ENCODE measurements at regions not wholly inside any gene's neighbourhood (a gene's known extent, or its start where the extent isn't known, plus 50 kb on each side); places are given as distances from the start of the nearest gene placed in this dataset.

- no peak overlapping the region for H3K27ac ChIP-seq (replicated peaks)
- DNase-seq (ENCODE audit: low read depth in 1 of 2, low spot score in 1 of 2) = no peak
- no peak overlapping the region for H3K4me3 ChIP-seq (replicated peaks; ENCODE audit: insufficient read depth, low read length)
- no peaks in the 10 kb centered on the region for H3K27me3 ChIP-seq (ENCODE audit: insufficient read depth, poor library complexity, severe bottlenecking)
- TF ChIP-seq GABPA (IDR thresholded peaks at IDR 0.05; ENCODE audit: low read depth) (no peak), POLR2AphosphoS5 (IDR thresholded peaks at IDR 0.05; ENCODE audit: low read depth) (no peak), REST (IDR thresholded peaks at IDR 0.05; ENCODE audit: insufficient replicate concordance, low read depth) (no peak), CTCF (IDR thresholded peaks at IDR 0.05; ENCODE audit: insufficient read depth, low read length) (no peak), SPI1 (IDR thresholded peaks at IDR 0.05; ENCODE audit: borderline replicate concordance, low read depth) (no peak)
These were observed 286.6 kb downstream of the SLC7A11 start for GRCh38 chr4:137955595-137955994.

- no peak for DNase-seq (ENCODE audit: low read depth in 1 of 2, low spot score in 1 of 2)
- no peak overlapping the region for H3K4me3 ChIP-seq (replicated peaks; ENCODE audit: insufficient read depth, low read length)
- H3K27me3 ChIP-seq (ENCODE audit: insufficient read depth, poor library complexity, severe bottlenecking) = no peaks in the 10 kb centered on the region
- H3K27ac ChIP-seq (replicated peaks) = no peak overlapping the region
- TF ChIP-seq GABPA (IDR thresholded peaks at IDR 0.05; ENCODE audit: low read depth) (no peak), CTCF (IDR thresholded peaks at IDR 0.05; ENCODE audit: insufficient read depth, low read length) (no peak), SPI1 (IDR thresholded peaks at IDR 0.05; ENCODE audit: borderline replicate concordance, low read depth) (no peak), POLR2AphosphoS5 (IDR thresholded peaks at IDR 0.05; ENCODE audit: low read depth) (no peak), REST (IDR thresholded peaks at IDR 0.05; ENCODE audit: insufficient replicate concordance, low read depth) (no peak)
These were observed 290.0 kb downstream of the SLC7A11 start for GRCh38 chr4:137952116-137952515.

- Histone ChIP-seq H3K4me3 (replicated peaks; ENCODE audit: insufficient read depth, low read length) (no peak overlapping the region), H3K27me3 (ENCODE audit: insufficient read depth, poor library complexity, severe bottlenecking) (no peaks in the 10 kb centered on the region), H3K27ac (replicated peaks) (no peak overlapping the region)
- TF ChIP-seq GABPA (IDR thresholded peaks at IDR 0.05; ENCODE audit: low read depth) (no peak), SPI1 (IDR thresholded peaks at IDR 0.05; ENCODE audit: borderline replicate concordance, low read depth) (no peak), CTCF (IDR thresholded peaks at IDR 0.05; ENCODE audit: insufficient read depth, low read length) (no peak), REST (IDR thresholded peaks at IDR 0.05; ENCODE audit: insufficient replicate concordance, low read depth) (no peak), POLR2AphosphoS5 (IDR thresholded peaks at IDR 0.05; ENCODE audit: low read depth) (no peak)
- DNase-seq (ENCODE audit: low read depth in 1 of 2, low spot score in 1 of 2) = no peak
These were observed 291.9 kb downstream of the SLC7A11 start for GRCh38 chr4:137950286-137950685.
